GM21367 (cell line): ENCODE measurements at regions not wholly inside any gene's neighbourhood (a gene's known extent, or its start where the extent isn't known, plus 50 kb on each side); places are given as distances from the start of the nearest gene placed in this dataset.

Experiments used
- ATAC-seq: cut with Tn5 transposase; IDR thresholded peaks from one replicate; pipeline ENCODE4 v1.9.1; 2021; ENCODE audit not compliant: unreplicated experiment

GRCh38 chr5:160905285-160905684 is 53.3 kb upstream of the ATP10B start:
- no peak for ATAC-seq

GRCh38 chr5:160904591-160904990 is 52.6 kb upstream of the ATP10B start:
- no peak for ATAC-seq

- ATAC-seq, result no peak
Measured at GRCh38 chr5:160903551-160903950, 51.5 kb upstream of the ATP10B start.

- no peak for ATAC-seq
Measured at GRCh38 chr5:160903076-160903475, 51.1 kb upstream of the ATP10B start.
